HUDEP-2 (cell line): ENCODE measurements at regions not wholly inside any gene's neighbourhood (a gene's known extent, or its start where the extent isn't known, plus 50 kb on each side); places are given as distances from the start of the nearest gene placed in this dataset.
"Not testable (repeated sequence)": the region's sequence is repeated elsewhere in the genome, so short reads cannot be mapped to it uniquely, and the experiment has no call there.

Experiments
- DNase-seq, 76 experiments: peaks; one replicate each; lab custom pipeline; 2025; ENCODE audit not compliant: unreplicated experiment in 76 of 76; lab: John Stamatoyannopoulos, UW

GRCh38 chrY:12358337-12358736, 342.7 kb upstream of the USP9Y start:
- DNase-seq, result peak in 11 of 76 experiments; percentile 0 to 9 (median 1)

GRCh38 chrY:12359867-12360266, 341.2 kb upstream of the USP9Y start:
- DNase-seq, result peak in 69 of 76 experiments; percentile 0 to 76 (median 53)

GRCh38 chrY:12360496-12360895, 340.5 kb upstream of the USP9Y start:
- DNase-seq, result no peak

DNA sequence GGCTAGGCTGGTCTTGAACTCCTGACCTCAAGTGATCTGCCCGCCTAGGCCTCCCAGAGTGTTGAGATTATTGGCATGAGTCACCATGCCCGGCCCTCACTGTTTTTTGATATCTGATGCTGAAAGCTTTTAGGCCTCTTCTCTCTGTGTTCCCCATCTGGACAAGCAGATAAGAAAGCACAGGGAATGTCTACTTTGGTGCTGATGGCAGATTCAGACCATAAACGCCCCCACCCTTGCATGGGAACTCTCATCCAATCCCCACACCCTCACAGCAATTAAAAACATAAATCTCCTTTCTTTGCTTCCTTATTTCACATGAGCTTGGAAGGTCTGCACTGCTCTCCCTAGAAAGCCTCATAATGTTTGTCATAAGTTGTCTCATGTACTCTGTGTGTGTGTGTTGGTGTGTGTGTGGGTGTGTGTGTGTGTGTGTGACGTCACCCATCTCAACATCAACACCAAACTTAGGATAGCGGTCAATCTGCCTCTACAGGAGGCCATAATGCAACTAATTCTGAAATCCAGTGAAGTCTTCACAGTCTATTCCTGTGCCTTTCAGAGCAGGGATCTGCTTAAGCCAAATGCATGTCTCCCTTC, 335.6 kb upstream of the USP9Y start:
- DNase-seq, result peak in 72 of 76 experiments; percentile 0 to 85 (median 49)

- not testable (repeated sequence) for DNase-seq
Observed at GRCh38 chrY:12374588-12374987, 326.4 kb upstream of the USP9Y start.

DNA sequence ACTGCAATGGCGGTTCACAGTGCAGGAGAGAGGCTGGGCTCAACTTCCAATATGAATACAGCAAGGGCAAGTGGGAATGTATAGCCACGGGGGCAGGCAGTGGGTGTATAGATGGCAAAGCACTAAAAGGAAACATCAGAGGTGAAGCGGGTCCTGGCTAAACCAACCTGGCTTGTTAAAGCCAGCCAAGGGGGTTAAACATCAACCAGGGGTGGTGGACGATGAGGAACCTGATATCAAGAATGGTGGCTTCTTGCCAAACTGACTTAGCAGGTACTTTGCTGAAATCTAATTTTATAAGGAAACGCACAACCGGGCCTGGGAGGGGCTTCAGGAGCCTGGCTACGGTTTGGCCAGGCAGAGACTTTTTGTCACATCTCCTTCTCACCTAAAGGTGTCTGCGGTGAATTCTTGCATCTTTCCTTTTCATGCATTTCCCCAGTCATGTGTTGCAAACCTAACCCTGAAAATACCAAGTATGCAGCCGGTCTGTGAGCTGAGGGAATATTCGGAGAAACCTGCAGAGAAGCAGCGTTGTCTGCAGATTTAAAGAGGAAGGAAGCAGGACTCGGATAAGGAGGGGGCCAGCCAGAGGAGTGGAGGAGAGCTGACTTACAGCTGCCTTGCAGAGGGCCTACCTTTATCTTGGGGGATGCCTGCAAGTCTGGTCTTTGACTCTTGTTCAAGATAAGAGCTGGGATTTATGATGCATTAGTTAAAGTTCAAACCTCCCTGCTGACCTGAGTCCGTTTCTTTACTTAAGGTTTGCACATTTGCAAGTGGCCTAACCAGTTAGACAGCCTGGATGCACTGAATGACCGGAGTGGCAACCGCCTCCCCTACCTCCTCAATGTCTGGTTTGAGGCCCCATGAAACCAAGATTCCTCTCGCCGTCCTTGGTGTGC, 309.1 kb upstream of the USP9Y start:
- peak in 3 of 76 experiments; percentile 0 to 2 (median 0) for DNase-seq

- DNase-seq, result peak in 2 of 76 experiments; percentile 0
Observed at GRCh38 chrY:12393190-12393589, 307.8 kb upstream of the USP9Y start.

DNA sequence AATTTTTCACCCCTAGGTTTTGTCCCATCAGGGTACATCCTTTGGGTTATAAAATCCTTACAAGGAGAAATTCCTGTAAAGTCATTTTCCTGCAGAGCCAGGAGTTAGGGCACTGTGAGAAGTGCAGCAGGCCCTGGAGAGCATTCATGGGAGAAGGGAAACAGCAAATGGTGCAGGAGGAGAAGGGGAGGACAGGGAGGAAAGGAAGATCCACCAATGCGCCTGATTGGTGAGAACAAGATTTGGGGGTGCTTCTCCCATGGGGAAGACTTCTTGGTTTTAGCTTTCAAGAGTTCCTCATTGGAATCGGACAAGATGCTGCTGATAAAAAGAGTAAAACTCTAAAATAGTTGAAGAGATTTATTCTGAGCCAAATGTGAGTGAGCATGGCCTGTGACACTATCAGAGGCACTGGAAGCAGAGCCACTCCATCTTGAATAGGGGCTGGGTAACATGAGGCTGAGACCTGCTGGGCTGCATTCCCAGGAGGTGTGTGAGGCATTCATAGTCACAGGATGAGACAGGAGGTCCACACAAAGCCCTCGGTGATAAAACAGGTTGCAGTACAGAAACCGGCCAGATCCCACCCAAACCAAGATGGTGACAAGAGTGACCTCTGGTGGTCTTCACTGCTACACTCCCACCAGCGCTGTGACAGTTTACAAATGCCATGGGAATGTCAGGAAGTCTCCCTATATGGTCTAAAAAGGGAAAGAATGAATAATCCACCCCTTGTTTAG, 305.5 kb upstream of the USP9Y start:
- peak in 5 of 76 experiments; percentile 0 to 3 (median 0) for DNase-seq

DNA sequence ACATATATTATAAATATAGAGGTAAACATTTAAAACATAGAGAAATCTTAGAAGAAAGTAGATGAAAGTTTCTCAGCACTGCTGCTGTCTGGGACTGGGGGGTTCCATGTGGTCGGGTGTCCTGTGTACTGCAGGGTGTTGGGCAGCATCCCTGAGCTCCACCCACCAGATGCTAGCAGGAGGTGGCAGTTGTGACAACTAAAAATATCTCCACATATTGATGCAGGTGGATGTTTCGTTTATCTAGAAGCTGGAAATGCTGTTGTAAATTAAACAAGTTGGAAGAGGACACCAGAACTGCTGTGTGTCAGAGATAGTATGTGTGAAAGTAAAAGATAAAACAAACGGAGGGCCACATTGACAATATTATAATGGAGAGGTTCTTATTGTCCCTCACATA, 297.1 kb upstream of the USP9Y start:
- peak in 70 of 76 experiments; percentile 0 to 78 (median 13) for DNase-seq

- DNase-seq, result no peak
Observed at GRCh38 chrY:12408236-12408635, 292.8 kb upstream of the USP9Y start.

- no peak for DNase-seq
Observed at GRCh38 chrY:12410696-12411095, 290.3 kb upstream of the USP9Y start.

- peak in 62 of 76 experiments; percentile 0 to 55 (median 20) for DNase-seq
Observed at GRCh38 chrY:12421072-12421787, 279.8 kb upstream of the USP9Y start.

- peak in 1 of 76 experiments; percentile 3 for DNase-seq
Observed at GRCh38 chrY:12421788-12422124, 279.3 kb upstream of the USP9Y start.

DNA sequence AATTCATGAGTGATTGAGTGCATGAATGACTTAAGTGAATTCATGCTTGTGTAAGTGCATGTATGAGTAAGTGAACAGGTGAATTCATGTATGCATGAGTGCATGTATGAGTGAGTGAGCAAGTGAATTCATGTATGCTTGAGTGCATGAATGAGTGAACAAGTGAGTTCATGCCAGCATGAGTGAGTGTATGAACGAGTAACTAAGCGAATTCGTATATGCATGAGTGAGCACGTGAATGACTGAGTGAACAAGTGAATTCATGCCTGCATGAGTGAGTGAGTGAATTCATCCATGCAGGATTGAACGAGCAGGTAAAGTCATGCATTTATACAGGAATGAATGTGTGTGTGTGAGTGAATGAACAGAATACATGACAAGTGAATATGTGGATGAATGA, 278.5 kb upstream of the USP9Y start:
- no peak for DNase-seq

GRCh38 chrY:12423416-12424252, 277.4 kb upstream of the USP9Y start:
- DNase-seq, result peak in 56 of 76 experiments; percentile 0 to 72 (median 10)

DNA sequence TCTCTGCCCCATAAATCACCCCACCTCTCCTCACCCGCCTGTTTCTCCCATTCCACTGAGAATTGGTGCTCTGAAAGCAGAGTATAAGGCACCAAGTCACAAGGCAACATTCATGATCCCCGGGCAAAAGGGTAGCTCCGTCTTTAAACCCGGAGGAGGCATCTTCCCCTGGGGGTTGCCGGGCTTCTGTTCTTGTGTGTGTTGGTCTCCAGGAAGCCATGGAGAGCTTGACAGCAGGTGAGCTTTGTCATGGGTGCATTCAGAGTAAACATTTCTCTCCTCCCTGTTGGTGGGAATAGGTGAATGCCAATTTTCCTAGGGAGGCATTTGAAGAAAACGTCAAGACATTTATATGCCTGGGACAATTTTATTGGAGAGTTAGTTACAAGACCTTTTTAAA, 275.5 kb upstream of the USP9Y start:
- DNase-seq, result no peak

DNA sequence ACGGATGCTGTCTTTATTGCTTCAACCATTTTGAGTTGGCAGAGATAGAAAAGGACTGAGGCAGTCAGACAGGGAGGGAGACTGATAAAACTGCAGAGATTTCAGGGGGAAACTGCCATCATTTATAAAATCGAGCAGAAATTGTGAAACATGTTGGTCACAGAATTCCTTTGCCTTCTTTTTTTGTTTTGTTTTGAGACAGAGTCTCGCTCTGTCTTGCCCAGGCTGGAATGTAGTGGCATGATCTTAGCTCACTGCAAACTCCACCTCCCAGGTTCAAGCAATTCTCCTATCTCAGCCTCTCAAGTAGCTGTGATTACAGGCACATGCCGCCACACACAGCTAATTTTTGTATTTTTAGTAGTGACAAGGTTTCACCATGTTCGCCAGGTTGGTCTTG, 273.7 kb upstream of the USP9Y start:
- DNase-seq, result no peak

GRCh38 chrY:12431546-12431945, 269.5 kb upstream of the USP9Y start:
- peak in 7 of 76 experiments; percentile 0 to 7 (median 1) for DNase-seq

DNA sequence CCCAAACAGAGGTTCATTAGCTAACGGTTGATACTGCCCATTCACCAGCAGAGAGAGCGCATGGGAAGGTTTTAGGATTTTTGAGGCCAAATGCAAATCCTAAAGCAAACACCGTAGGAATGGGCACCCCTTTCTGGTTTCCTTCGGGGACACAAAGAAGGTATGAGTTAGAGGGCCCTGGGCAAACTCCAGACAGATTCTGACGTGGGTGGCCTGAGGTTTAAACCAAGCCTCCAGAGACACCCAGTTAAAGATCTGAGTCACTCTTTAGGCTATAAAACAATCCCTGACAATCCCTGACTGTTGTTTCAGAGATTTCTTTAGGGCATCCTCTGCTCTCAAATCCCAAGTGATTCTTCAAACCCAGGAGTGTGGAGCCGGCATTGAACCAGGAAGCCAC, 262.2 kb upstream of the USP9Y start:
- not testable (repeated sequence) for DNase-seq

DNA sequence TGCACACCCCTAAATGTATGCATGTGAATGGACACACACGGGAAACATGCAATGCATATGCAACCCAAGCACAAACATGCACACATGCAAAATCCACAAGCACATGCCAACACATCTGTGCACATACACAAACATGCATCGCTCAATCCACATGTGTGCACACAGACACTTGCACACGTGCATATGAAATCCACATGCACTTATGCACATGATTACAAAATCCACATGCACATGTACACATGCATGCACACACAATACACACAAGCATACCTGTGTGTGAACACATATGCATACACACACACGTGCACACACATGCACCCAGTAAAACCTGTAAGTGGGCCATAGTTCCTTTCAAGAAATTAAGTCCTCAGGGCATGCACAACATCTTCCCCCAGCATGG, 256.8 kb upstream of the USP9Y start:
- no peak for DNase-seq
